HEK293 (cell line): ENCODE measurements at regions not wholly inside any gene's neighbourhood (a gene's known extent, or its start where the extent isn't known, plus 50 kb on each side); places are given as distances from the start of the nearest gene placed in this dataset.
"Not testable (repeated sequence)": the region's sequence is repeated elsewhere in the genome, so short reads cannot be mapped to it uniquely, and the experiment has no call there.

Experiments
- CTCF ChIA-PET: fragments of 350-600 bp; formaldehyde crosslinking; extraction: SDS; loops from one replicate; lab custom pipeline; 2021; ENCODE audit warnings: antibody characterized with exemption; lab: Yijun Ruan, JAX
- POLR2A ChIA-PET: fragments of 300-600 bp; formaldehyde crosslinking; extraction: SDS; loops from one replicate; lab custom pipeline; 2020; ENCODE audit warnings: antibody characterized with exemption, inconsistent platforms; lab: Yijun Ruan, JAX
- H3K27ac ChIP-seq: fragments of 200-500 bp; sonication (Bioruptor generic); 2 replicates; pipeline ENCODE4 v1.5.1; 2014; ENCODE audit warnings: low read depth, low read length, control low read depth, inconsistent platforms; ENCODE audit errors: extremely low read depth
- H3K36me3 ChIP-seq, 2 experiments: fragments of 200-500 bp in 1 of 2; sonication (Bioruptor generic) in 1 of 2; 1 replicate in 1 of 2; 2 replicates in 1 of 2; pipeline ENCODE4 v1.5.1; 2014 to 2017; ENCODE audit warnings: inconsistent platforms in 2 of 2, low read length in 2 of 2; ENCODE audit not compliant: control insufficient read depth in 2 of 2, insufficient read depth in 1 of 2
- H3K4me1 ChIP-seq: fragments of 200-500 bp; sonication (Bioruptor generic); 2 replicates; pipeline ENCODE4 v1.5.1; 2014; ENCODE audit warnings: mild to moderate bottlenecking, low read length, inconsistent platforms; ENCODE audit not compliant: control insufficient read depth, insufficient read depth
- H3K4me3 ChIP-seq: 2 replicates; pipeline ENCODE4 v1.5.1; 2011; ENCODE audit warnings: low read depth, mild to moderate bottlenecking, control low read depth, low read length, moderate library complexity
- H3K9me3 ChIP-seq: fragments of 200-500 bp; sonication (Bioruptor generic); 2 replicates; pipeline ENCODE4 v1.5.1; 2014; ENCODE audit warnings: low read depth, low read length, inconsistent platforms; ENCODE audit not compliant: control insufficient read depth, insufficient read depth
- ATF2 ChIP-seq: fragments of 450-650 bp; formaldehyde crosslinking; IDR thresholded peaks from 2 replicates; pipeline ENCODE4 v1.5.1; 2016; ENCODE audit warnings: missing biosample characterization, missing genetic modification characterization, low read depth
- EGR2 ChIP-seq: fragments of 450-650 bp; formaldehyde crosslinking; IDR thresholded peaks from 2 replicates; pipeline ENCODE4 v1.5.1; 2016; ENCODE audit warnings: low read depth, missing biosample characterization, missing genetic modification characterization
- GLIS1 ChIP-seq: fragments of 450-650 bp; formaldehyde crosslinking; IDR thresholded peaks from 2 replicates; pipeline ENCODE4 v1.5.1; 2016; ENCODE audit warnings: missing biosample characterization, missing genetic modification characterization
- INSM2 ChIP-seq: fragments of 450-650 bp; formaldehyde crosslinking; IDR thresholded peaks from 2 replicates; pipeline ENCODE4 v1.5.1; 2016; ENCODE audit warnings: missing biosample characterization, missing genetic modification characterization
- MYNN ChIP-seq: fragments of 450-650 bp; formaldehyde crosslinking; IDR thresholded peaks from 2 replicates; pipeline ENCODE4 v1.5.1; 2016; ENCODE audit warnings: missing biosample characterization, missing genetic modification characterization, borderline replicate concordance
- OVOL3 ChIP-seq: fragments of 450-650 bp; formaldehyde crosslinking; IDR thresholded peaks from 2 replicates; pipeline ENCODE4 v1.5.1; 2016; ENCODE audit warnings: missing biosample characterization, missing genetic modification characterization
- ZBTB17 ChIP-seq: fragments of 450-650 bp; formaldehyde crosslinking; IDR thresholded peaks from 2 replicates; pipeline ENCODE4 v1.5.1; 2016; ENCODE audit warnings: missing biosample characterization, missing genetic modification characterization
- ZNF114 ChIP-seq: fragments of 450-650 bp; formaldehyde crosslinking; IDR thresholded peaks from 2 replicates; pipeline ENCODE4 v1.5.0; 2017; ENCODE audit warnings: missing biosample characterization, missing genetic modification characterization
- ZNF132 ChIP-seq: fragments of 450-650 bp; formaldehyde crosslinking; IDR thresholded peaks from 2 replicates; pipeline ENCODE4 v1.5.1; 2017; ENCODE audit warnings: missing biosample characterization, missing genetic modification characterization, borderline replicate concordance
- ZNF146 ChIP-seq: fragments of 450-650 bp; formaldehyde crosslinking; IDR thresholded peaks from 2 replicates; pipeline ENCODE4 v1.5.1; 2016; ENCODE audit warnings: missing biosample characterization, missing genetic modification characterization
- ZNF174 ChIP-seq: fragments of 450-650 bp; formaldehyde crosslinking; IDR thresholded peaks from 2 replicates; pipeline ENCODE4 v1.5.0; 2017; ENCODE audit warnings: missing biosample characterization, mild to moderate bottlenecking, missing genetic modification characterization
- ZNF248 ChIP-seq: fragments of 450-650 bp; formaldehyde crosslinking; IDR thresholded peaks from 2 replicates; pipeline ENCODE4 v1.5.1; 2017; ENCODE audit warnings: missing biosample characterization, missing genetic modification characterization
- ZNF335 ChIP-seq: fragments of 450-650 bp; formaldehyde crosslinking; conservative IDR thresholded peaks from 2 replicates; pipeline ENCODE4 v1.5.1; 2016; ENCODE audit warnings: missing biosample characterization, missing genetic modification characterization
- ZNF416 ChIP-seq: fragments of 450-650 bp; formaldehyde crosslinking; IDR thresholded peaks from 2 replicates; pipeline ENCODE4 v1.5.1; 2016; ENCODE audit warnings: missing biosample characterization, missing genetic modification characterization
- ZNF514 ChIP-seq: fragments of 450-650 bp; formaldehyde crosslinking; IDR thresholded peaks from 2 replicates; pipeline ENCODE4 v1.5.1; 2016; ENCODE audit warnings: missing biosample characterization, missing genetic modification characterization
- ZNF549 ChIP-seq: fragments of 450-650 bp; IDR thresholded peaks from 2 replicates; pipeline ENCODE4 v1.5.1; 2018; ENCODE audit warnings: missing biosample characterization, missing genetic modification characterization, mild to moderate bottlenecking, inconsistent platforms, moderate library complexity
- ZNF791 ChIP-seq: fragments of 450-650 bp; formaldehyde crosslinking; IDR thresholded peaks from 2 replicates; pipeline ENCODE4 v1.5.1; 2016; ENCODE audit warnings: missing biosample characterization, missing genetic modification characterization

- CTCF ChIA-PET, result interaction anchor here (1.1 kb wide), 1 partner anchor 194 kb away, joined by 4 read pairs; no protein-coding TSS in a partner anchor
These were observed 279.2 kb downstream of the PDCD6IP start for GRCh38 chr3:34077417-34078195.

GRCh38 chr3:34078418-34078817 lies 280.0 kb downstream of the PDCD6IP start:
- Histone ChIP-seq H3K4me1 (no peaks in the 10 kb centered on the region), H3K4me3 (no peak overlapping the region), H3K27ac (no peak overlapping the region), H3K36me3 (no peaks in the 10 kb centered on the region), H3K9me3 (no peaks in the 10 kb centered on the region)
- POLR2A ChIA-PET, result no interaction called here
- CTCF ChIA-PET, result no interaction called here
- no peak for TF ChIP-seq ZNF416 (tag by site-specific recombination)
- no peak for TF ChIP-seq ZNF174 (tag by site-specific recombination)
- TF ChIP-seq ZNF791 (tag by site-specific recombination), result no peak
- TF ChIP-seq ATF2, result no peak
- TF ChIP-seq ZNF514 (tag by site-specific recombination), result no peak
- TF ChIP-seq ZNF132 (tag by site-specific recombination), result no peak
- TF ChIP-seq ZNF114 (tag by site-specific recombination), result no peak
- no peak for TF ChIP-seq MYNN
- TF ChIP-seq GLIS1 (tag by site-specific recombination), result no peak
- TF ChIP-seq OVOL3 (tag by site-specific recombination), result no peak
- TF ChIP-seq ZNF549, result no peak
- no peak for TF ChIP-seq INSM2 (tag by site-specific recombination)
- no peak for TF ChIP-seq ZNF248 (tag by site-specific recombination)
- no peak for TF ChIP-seq ZNF335 (tag by site-specific recombination)

More at GRCh38 chr3:34077417-34078195, 279.2 kb downstream of the PDCD6IP start:
- no peaks in the 10 kb centered on the region for H3K36me3 ChIP-seq
- POLR2A ChIA-PET, result no interaction called here
- H3K4me1 ChIP-seq, result no peaks in the 10 kb centered on the region
- H3K27ac ChIP-seq, result no peak overlapping the region
- H3K4me3 ChIP-seq, result no peak overlapping the region
- TF ChIP-seq ZBTB17 (tag by site-specific recombination), result 0 out of 2 replicates have a peak, but pooled peaks have one; percentile 24
- TF ChIP-seq EGR2 (tag by site-specific recombination), result no peak
- H3K9me3 ChIP-seq, result no peaks in the 10 kb centered on the region

GRCh38 chr3:34079849-34080248 lies 281.4 kb downstream of the PDCD6IP start:
- H3K27ac ChIP-seq, H3K4me3 ChIP-seq, POLR2A ChIA-PET, H3K4me1 ChIP-seq, CTCF ChIA-PET: not testable (repeated sequence)
- TF ChIP-seq ZNF146, result peak; percentile 78
- TF ChIP-seq, all 188 proteins: peak for 1; not testable (repeated sequence) for 187
- H3K36me3 ChIP-seq, H3K9me3 ChIP-seq: not testable (repeated sequence)

- CTCF ChIA-PET, H3K4me3 ChIP-seq, H3K4me1 ChIP-seq, POLR2A ChIA-PET, H3K27ac ChIP-seq, H3K9me3 ChIP-seq, H3K36me3 ChIP-seq: not testable (repeated sequence)
These were observed 291.9 kb downstream of the PDCD6IP start for GRCh38 chr3:34090379-34090778.
